Smooth muscle cell (in vitro differentiated cells): ENCODE measurements at regions not wholly inside any gene's neighbourhood (a gene's known extent, or its start where the extent isn't known, plus 50 kb on each side); places are given as distances from the start of the nearest gene placed in this dataset.

ENCODE experiments used
- DNase-seq: peaks from one replicate; lab custom pipeline; 2025; ENCODE audit not compliant: unreplicated experiment; lab: John Stamatoyannopoulos, UW
- H2AFZ ChIP-seq: fragments of 200-600 bp; sonication (generic); 2 replicates; pipeline ENCODE4 v1.6.0; 2016; ENCODE audit warnings: antibody characterized with exemption, low read depth, mild to moderate bottlenecking
- H3F3A ChIP-seq: fragments of 200-600 bp; sonication (generic); 2 replicates; pipeline ENCODE4 v1.6.0; 2017; ENCODE audit warnings: antibody characterized with exemption, low read depth
- H3K27ac ChIP-seq: fragments of 200-600 bp; sonication (generic); 2 replicates; pipeline ENCODE4 v1.5.1; 2016; ENCODE audit warnings: low read depth, mild to moderate bottlenecking
- H3K27me3 ChIP-seq: fragments of 200-600 bp; sonication (generic); 2 replicates; pipeline ENCODE4 v1.6.1; 2016; ENCODE audit warnings: low read depth, mild to moderate bottlenecking
- H3K36me3 ChIP-seq: fragments of 200-600 bp; sonication (generic); 2 replicates; pipeline ENCODE4 v1.5.1; 2016; ENCODE audit warnings: low read depth
- H3K4me1 ChIP-seq: fragments of 200-600 bp; sonication (generic); 2 replicates; pipeline ENCODE4 v1.5.1; 2016; ENCODE audit warnings: low read depth
- H3K4me2 ChIP-seq: fragments of 200-600 bp; sonication (generic); 2 replicates; pipeline ENCODE4 v1.6.0; 2016; ENCODE audit warnings: mild to moderate bottlenecking
- H3K4me3 ChIP-seq: fragments of 200-600 bp; sonication (generic); 2 replicates; pipeline ENCODE4 v1.5.1; 2016; ENCODE audit warnings: mild to moderate bottlenecking
- H3K79me2 ChIP-seq: fragments of 200-600 bp; sonication (generic); 2 replicates; pipeline ENCODE4 v1.6.0; 2016; ENCODE audit warnings: low read depth, mild to moderate bottlenecking
- H3K9ac ChIP-seq: fragments of 200-600 bp; sonication (generic); 2 replicates; pipeline ENCODE4 v1.6.0; 2016; ENCODE audit warnings: low read depth
- H3K9me3 ChIP-seq: fragments of 200-600 bp; sonication (generic); replicated peaks from 2 replicates; pipeline ENCODE4 v1.5.1; 2016; ENCODE audit warnings: low read depth
- H4K20me1 ChIP-seq: fragments of 200-600 bp; sonication (generic); 2 replicates; pipeline ENCODE4 v1.6.0; 2016; ENCODE audit warnings: low read depth
- CTCF ChIP-seq: fragments of 200-600 bp; sonication (generic); IDR thresholded peaks from 2 replicates; pipeline ENCODE4 v1.5.1; 2017; ENCODE audit warnings: borderline replicate concordance, mild to moderate bottlenecking, antibody characterized with exemption; ENCODE audit not compliant: insufficient read depth, poor library complexity, severe bottlenecking
- WGBS: methylation state at CpG from one replicate; pipeline ENCODE4 v1.1.7; 2016; ENCODE audit warnings: low lambda C conversion rate; 5-methylcytosine and 5-hydroxymethylcytosine counted together

DNA sequence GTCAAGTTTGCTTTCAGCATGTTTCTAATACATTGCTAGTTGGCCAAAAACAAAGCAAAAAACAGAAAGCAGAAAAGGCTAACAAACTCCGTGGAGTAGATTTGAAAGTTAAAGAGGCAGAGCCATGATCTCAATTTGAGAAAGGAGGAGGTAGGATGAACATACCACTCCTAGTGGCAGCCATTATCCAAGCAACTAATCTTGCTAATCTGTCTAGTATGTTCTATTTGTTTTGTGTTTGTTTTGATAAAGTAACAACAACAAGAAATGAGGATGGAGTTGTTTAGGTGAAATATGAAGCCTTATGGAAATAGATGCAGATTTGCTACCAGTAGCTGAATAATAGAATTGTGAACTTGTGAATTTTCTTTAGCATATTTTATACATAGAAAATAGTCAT, 295.5 kb upstream of the PRDM1 start:
- H2AFZ ChIP-seq = no peak overlapping the region
- H3K4me1 ChIP-seq = peaks cover 3% of the 10 kb centered on the region
- no peaks in the 10 kb centered on the region for H3K27me3 ChIP-seq
- H3K4me3 ChIP-seq = no peak overlapping the region
- TF ChIP-seq CTCF = peak; percentile 2
- 64% methylated on average over 1 of the region's 1 CpG for WGBS
- DNase-seq = no peak
- H3K27ac ChIP-seq = no peak overlapping the region
- H3K36me3 ChIP-seq = no peaks in the 10 kb centered on the region
- H3K9me3 ChIP-seq = no peaks in the 10 kb centered on the region
- H3K4me2 ChIP-seq = no peak overlapping the region
- no peaks in the 10 kb centered on the region for H3K79me2 ChIP-seq
- peaks cover 3% of the 10 kb centered on the region for H3F3A ChIP-seq
- H3K9ac ChIP-seq = no peak overlapping the region
- no peaks in the 10 kb centered on the region for H4K20me1 ChIP-seq

- Histone ChIP-seq H3K36me3 (no peaks in the 10 kb centered on the region), H3K4me3 (no peak overlapping the region), H2AFZ (peak overlapping the region; percentile 25), H3K4me1 (no peaks in the 10 kb centered on the region), H3K27me3 (no peaks in the 10 kb centered on the region), H3K27ac (no peak overlapping the region), H3K4me2 (no peak overlapping the region), H3K9ac (no peak overlapping the region), H3K9me3 (no peaks in the 10 kb centered on the region), H4K20me1 (no peaks in the 10 kb centered on the region), H3K79me2 (no peaks in the 10 kb centered on the region), H3F3A (no peaks in the 10 kb centered on the region)
- TF ChIP-seq CTCF = no peak
- 88% methylated on average over 2 of the region's 2 CpGs for WGBS
- DNase-seq = no peak
Measured at GRCh38 chr6:105789935-105790334, 296.2 kb upstream of the PRDM1 start.

DNA sequence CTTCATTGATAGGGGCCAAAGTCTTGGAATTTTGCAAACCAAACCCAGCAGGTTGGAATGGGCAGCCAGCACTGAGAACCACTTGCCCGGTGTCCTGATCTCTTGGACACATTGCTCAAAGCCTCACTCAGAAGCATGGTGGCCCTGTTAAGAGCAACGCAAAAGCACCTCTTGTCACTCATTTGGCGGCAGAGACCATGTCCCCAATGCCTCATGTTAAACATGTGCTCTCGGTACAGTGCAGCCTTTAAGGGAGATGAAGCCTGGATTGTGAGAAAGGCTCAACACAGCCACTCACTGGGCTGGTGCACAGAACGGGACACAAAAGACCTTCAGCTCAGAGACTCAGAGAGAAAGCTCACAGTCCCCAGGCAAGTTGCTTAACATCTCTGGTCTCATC, 298.4 kb upstream of the PRDM1 start:
- no peaks in the 10 kb centered on the region for H3F3A ChIP-seq
- H3K27me3 ChIP-seq = no peaks in the 10 kb centered on the region
- no peak overlapping the region for H2AFZ ChIP-seq
- H3K36me3 ChIP-seq = no peaks in the 10 kb centered on the region
- WGBS = 98% methylated on average over 5 of the region's 5 CpGs
- no peaks in the 10 kb centered on the region for H3K9me3 ChIP-seq
- H3K9ac ChIP-seq = no peak overlapping the region
- H3K4me3 ChIP-seq = no peak overlapping the region
- H3K27ac ChIP-seq = no peak overlapping the region
- no peaks in the 10 kb centered on the region for H3K4me1 ChIP-seq
- TF ChIP-seq CTCF = no peak
- no peak for DNase-seq
- no peak overlapping the region for H3K4me2 ChIP-seq
- H4K20me1 ChIP-seq = no peaks in the 10 kb centered on the region
- H3K79me2 ChIP-seq = no peaks in the 10 kb centered on the region

GRCh38 chr6:105786890-105787655, 299.1 kb upstream of the PRDM1 start:
- no peak for DNase-seq
- no peak overlapping the region for H3K4me2 ChIP-seq
- H2AFZ ChIP-seq = no peak overlapping the region
- WGBS = 93% methylated on average over 10 of the region's 10 CpGs
- no peaks in the 10 kb centered on the region for H3F3A ChIP-seq
- H3K27me3 ChIP-seq = no peaks in the 10 kb centered on the region
- H3K4me1 ChIP-seq = no peaks in the 10 kb centered on the region
- no peaks in the 10 kb centered on the region for H3K36me3 ChIP-seq
- TF ChIP-seq CTCF = no peak
- no peaks in the 10 kb centered on the region for H3K79me2 ChIP-seq
- H3K27ac ChIP-seq = no peak overlapping the region
- no peak overlapping the region for H3K9ac ChIP-seq
- no peaks in the 10 kb centered on the region for H4K20me1 ChIP-seq
- no peak overlapping the region for H3K4me3 ChIP-seq
- no peaks in the 10 kb centered on the region for H3K9me3 ChIP-seq
